Stimulated activated CD8-positive, alpha-beta memory T cell treated with anti-CD3 and anti-CD28 coated beads, Interleukin-15, amount 100 ng/mL, for 24 hours (primary cell): ENCODE measurements at regions not wholly inside any gene's neighbourhood (a gene's known extent, or its start where the extent isn't known, plus 50 kb on each side); places are given as distances from the start of the nearest gene placed in this dataset.

Source experiments
- DNase-seq: peaks from one replicate; pipeline ENCODE4 v3.0.0-alpha.2; 2020; ENCODE audit warnings: low read depth

DNA sequence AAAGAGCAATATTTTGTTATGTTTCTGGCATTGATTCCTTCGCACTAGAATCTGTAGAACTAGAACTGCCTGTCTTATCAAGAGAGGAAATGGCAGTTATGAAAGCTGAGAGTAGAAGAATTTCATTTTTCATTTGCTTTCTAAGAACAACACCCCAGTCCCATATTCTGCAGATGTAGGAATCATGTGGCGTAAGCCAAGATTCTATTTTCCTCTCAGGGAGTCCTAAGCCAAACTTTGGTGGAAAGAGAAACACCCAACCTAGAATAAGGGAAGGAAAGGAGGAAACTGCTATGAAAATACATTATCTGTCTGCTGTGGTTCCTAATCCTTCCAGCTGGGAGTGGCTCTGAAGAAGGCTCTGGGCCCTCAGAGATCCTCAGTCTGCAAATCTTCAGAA lies 1176.9 kb upstream of the C9orf72 start:
- DNase-seq, result no peak

DNA sequence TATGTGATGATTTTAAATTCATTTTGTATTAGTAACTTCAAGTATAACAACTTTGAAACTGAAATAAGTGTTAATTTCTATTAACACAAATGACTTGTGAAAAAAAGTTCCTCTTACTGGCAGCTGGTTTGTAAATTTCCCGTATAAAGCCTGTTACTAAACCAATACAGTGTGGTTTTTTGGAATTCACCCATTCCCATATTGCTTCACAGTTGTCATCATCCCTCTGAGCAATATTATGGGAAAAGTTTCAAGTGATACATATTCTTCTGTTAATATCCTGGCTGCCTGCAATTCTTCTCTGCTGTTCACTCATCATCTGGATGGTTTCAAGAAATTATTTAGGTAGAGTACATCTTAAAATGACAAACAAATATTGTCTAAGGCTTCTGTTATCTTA lies 1185.1 kb upstream of the C9orf72 start:
- DNase-seq, result no peak

DNA sequence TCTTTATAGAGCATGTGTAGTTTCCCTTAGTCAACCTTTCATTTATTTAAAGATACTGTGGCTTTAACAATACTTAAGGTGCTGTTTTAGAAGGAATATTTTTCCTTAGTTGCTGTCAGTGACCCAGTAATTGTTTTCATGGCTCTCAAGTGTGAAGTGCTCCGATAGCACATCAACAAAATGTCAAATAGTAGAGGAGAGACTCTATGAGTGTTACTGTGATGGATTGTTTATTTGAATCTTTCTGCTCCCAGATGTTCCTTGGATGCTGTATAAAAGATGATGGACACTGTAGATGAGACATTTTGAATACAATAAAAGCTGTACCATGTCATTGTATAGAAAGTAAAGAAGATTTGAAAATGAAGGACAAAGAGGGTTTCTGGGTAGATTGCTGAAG lies 1185.7 kb upstream of the C9orf72 start:
- DNase-seq, result no peak

- no peak for DNase-seq
Measured at GRCh38 chr9:28762167-28762566, 1188.9 kb upstream of the C9orf72 start.

GRCh38 chr9:28764532-28764931 lies 1191.3 kb upstream of the C9orf72 start:
- no peak for DNase-seq

DNA sequence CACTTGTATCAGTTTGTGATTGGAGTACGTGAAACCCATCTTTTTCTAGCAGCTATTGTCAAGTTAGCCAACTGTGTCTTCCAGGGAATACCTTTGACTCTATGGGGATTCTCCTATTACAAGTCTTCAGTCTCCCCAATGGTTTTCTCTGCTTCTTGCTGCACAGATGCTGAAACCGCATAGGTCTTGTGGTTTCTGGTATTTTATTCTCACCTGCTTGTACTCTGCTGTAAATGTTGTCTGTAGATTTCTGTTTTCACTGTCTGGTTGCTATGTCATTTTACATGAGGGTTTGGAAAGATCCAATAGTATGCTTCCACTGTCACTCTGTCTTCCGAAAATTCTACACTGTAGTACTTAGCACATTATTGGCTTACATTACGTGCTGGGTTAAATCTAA lies 1196.9 kb upstream of the C9orf72 start:
- no peak for DNase-seq

DNA sequence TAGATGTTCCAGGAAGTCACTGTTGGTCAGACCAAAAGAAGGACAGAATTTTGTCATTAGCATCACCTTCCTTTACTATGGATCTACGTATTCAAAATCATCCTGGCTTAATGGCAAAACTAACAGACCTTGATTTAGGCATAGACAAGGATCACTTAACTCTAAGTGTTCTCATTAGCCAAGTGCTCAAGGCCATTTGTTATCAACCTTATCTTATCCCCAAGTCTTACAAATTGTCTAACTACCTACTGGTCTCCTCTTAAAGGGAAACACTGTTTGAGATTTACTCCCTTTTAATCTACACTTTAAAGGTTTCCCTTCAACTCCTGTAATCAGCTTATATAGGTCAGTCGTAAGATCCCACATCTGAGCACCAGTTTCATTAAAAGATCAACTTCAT lies 1197.5 kb upstream of the C9orf72 start:
- DNase-seq, result no peak

DNA sequence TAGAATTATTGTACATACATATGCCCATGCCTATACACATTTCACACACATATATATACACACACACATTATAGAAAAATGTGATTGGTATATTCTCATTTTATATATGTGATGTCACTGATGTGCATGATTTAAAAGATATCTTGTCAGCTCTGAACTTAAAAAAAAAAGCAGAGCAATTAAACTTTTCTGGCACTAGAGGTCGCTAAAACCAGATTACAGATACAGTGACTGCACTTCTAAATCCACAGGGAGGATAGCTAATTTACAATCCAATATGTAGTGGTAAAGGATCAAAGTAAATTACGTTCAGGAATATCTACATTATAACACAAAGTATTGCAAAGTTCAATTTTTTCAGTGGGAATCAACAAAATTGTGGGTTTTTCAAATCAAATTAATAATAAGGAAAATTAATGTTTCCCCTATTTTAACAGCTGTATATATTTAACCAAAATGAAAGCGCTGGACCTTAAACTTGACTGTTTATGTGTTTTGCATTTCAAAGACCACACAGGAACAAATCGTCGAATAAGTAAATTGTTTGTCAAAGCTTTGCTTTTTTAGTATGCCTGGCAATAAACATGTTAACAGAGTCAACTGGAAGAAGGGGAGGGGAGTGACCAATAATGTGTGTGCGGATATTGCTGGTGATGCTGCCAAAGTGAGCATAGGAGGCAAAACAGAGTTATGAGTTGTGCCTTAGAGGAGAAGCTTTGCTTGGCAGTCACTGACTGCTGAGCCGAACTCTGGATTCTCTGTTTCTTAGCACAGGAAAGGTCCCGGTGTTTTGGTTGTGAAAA lies 1201.4 kb upstream of the C9orf72 start:
- no peak for DNase-seq

GRCh38 chr9:28779243-28779642 lies 1206.0 kb upstream of the C9orf72 start:
- DNase-seq, result no peak

GRCh38 chr9:28781481-28781880 lies 1208.2 kb upstream of the C9orf72 start:
- DNase-seq, result no peak

- no peak for DNase-seq
Measured at GRCh38 chr9:28782630-28783029, 1209.3 kb upstream of the C9orf72 start.

DNA sequence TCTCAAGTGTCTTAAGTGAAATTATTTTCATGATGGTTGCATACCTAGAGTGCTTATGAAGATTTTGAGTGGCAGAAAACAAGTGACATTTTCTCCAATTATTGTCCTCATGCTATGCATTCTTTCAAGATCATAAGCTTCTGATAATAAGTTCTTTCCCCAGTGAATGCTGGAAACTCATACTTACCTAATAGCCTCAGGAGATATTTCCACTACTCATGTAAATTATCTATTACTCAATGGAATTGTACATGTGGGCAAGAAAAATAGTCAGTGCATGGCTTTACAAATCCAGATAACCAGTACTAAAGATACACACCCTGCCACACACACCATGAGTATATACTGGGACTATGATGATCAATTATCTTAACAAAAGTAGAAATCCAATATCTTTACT lies 1219.4 kb upstream of the C9orf72 start:
- no peak for DNase-seq

- no peak for DNase-seq
Measured at GRCh38 chr9:28799876-28800275, 1226.6 kb upstream of the C9orf72 start.

- no peak for DNase-seq
Measured at GRCh38 chr9:28801144-28801799, 1228.0 kb upstream of the C9orf72 start.

GRCh38 chr9:28805197-28805596 lies 1231.9 kb upstream of the C9orf72 start:
- no peak for DNase-seq

- DNase-seq, result no peak
Measured at GRCh38 chr9:28808042-28808441, 1234.8 kb upstream of the C9orf72 start.

- DNase-seq, result no peak
Measured at GRCh38 chr9:28810388-28811075, 1237.3 kb upstream of the C9orf72 start.

GRCh38 chr9:28820741-28821140 lies 1247.5 kb upstream of the C9orf72 start:
- no peak for DNase-seq

DNA sequence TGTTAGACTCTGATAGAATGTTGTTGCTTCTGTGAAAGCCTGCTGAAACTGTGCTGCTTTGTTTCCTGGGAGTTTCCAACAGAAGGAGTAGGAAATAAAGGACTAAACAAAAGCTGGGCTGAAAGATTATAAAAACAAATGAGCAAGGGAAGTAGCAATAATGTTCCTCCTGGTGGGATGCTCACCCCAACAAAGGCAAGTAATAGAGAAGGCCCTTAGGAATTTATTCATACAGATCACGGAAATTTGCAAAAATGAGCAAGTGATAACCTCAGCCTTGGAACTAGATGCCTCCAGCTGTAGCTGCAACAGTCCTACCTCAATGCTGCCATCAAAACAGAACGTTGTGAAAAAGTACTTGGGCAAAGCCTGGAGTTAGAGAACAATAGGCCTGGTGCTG lies 1248.0 kb upstream of the C9orf72 start:
- DNase-seq, result no peak

DNA sequence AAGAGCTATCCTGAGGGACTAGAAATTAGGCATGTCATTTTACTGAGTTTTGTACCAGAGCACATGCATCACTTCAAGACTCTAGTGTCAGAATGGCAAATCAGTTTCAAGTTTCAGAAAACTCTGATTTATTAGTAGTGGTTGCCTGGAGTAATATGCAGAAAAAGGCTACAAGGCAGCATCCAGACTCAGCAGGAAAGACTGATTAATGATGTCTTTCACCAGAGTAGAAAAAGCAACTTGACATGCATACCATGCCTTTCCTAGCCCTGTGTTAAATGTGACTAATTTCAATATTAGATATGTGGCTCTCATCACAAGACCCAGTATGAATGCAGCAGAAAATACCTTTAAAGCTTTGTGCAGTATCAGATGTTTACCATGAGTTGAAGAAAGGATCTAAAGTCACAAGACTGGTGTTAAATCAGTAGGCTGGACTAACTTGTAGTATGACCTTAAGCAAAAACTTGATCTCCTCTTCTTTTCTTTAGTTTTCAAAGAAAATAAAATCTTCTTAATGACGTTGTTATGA lies 1251.2 kb upstream of the C9orf72 start:
- DNase-seq, result no peak

- no peak for DNase-seq
Measured at GRCh38 chr9:28832168-28832770, 1259.0 kb upstream of the C9orf72 start.

GRCh38 chr9:28834156-28834555 lies 1260.9 kb upstream of the C9orf72 start:
- DNase-seq, result no peak
